DMS53 treated with DMSO at 0.1 percent for 48 hours (cell line): ENCODE measurements at regions not wholly inside any gene's neighbourhood (a gene's known extent, or its start where the extent isn't known, plus 50 kb on each side); places are given as distances from the start of the nearest gene placed in this dataset.

ENCODE experiments used
- DNase-seq: peaks from one replicate; lab custom pipeline; 2025; ENCODE audit not compliant: unreplicated experiment; lab: John Stamatoyannopoulos, UW

DNA sequence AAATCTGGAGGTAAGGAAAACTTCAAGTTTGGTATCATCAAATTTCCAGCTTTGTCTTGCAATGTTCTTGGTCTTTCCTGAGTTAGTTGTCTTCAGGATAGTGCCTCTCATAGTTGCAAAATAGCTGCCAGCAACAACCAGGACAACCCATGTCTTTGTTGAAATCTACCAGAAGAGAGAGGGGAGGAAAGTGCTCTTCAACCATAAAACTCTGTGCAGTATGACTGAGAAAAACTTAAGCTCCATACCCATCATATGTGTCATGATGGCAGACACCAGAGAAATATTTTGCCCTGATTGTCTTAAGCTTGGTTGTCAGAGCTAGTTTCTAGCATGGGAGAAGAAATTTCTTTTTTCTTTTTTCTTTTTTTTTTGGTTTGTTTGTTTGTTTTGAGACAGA is 103.3 kb downstream of the SPRY2 start:
- no peak for DNase-seq

DNA sequence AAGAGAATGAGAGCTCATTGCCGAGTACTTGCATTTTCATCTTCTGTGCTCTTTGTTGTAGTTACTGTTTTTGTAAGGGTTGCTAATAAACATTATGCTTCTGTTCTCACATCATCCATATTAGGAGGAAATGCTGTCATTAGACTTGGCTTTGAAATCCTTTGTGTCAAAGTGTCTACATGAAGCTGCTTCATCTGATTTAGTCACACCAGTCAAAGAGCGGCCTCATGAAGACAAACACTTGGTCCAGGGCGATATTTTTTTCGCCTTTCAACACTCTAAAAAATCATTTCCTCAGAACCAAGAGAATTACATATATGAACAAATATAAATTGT is 105.0 kb downstream of the SPRY2 start:
- DNase-seq = no peak

DNA sequence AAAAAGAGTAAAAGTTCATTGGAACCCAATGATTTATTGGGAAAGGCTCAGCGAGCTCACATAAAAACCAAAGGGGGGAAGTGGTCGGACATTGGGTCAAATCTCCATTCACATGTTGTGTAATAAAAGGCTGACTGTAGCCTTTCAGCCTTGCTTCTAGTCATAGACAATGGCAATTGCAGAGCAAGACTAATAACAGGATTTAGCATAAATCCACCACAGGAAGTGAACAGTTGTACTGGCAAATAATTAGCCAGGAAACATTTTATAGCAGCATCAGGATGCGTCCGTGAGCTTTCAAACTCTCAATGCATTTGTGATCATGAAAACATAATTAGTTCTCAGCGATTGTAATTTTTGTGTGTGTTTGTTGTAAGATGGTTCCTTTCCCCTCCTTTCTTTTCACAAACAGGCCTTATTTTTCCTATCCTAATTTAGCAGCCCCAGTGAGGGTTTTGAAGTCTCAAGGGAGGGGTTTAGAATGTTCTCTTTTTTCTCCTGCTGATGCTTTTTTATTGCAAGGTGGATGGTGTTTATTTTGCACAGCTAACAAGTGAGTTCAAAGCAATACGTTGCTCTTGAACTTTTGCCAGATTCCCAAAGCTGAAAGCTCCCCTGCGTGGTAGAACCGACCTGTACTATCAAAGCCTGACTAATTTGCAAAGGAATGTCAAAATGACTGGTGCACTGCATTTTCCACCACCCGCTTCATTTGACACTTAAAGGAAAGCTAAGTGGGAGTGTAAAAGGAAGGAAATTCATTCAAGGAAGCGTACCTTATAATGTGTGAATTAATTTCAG is 105.6 kb downstream of the SPRY2 start:
- DNase-seq = no peak

DNA sequence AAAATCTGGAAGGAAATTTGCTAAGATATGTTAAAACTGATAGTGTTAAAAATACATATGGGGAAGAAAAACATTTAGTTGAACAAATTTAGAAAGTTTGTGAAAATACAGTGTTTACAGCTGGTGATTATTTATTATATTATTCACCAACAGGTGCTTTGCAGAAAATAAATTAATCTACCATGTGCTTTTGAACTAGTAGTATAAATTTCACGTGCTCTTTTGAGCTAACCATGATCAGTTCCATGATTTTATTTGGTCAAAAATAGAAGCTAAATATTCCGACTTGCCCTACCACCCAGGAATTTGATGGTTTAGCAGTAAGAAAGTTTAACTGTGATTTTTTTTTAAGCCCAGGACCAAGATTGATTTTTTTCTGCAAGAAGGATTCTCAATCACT is 113.3 kb downstream of the SPRY2 start:
- DNase-seq = no peak

- DNase-seq = no peak
Measured at GRCh38 chr13:80226645-80227044, 114.3 kb downstream of the SPRY2 start.

DNA sequence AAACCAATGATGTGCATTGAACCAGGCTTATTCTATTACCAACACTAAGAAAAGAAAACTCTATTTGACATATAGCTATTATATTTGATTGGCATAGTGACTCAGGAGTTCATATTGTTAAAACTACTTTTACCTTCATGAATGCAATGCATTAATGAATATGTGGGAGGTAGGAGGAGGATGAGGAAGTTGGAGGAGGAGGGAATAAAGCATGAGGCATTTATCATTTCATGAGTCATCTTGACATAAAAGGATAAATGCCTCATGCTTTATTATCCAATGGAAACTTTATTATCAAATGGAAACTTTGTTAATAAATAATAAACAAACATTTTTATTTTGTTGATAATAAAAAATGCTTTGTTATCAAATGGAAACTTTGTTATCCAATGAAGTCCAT is 116.5 kb downstream of the SPRY2 start:
- no peak for DNase-seq

DNA sequence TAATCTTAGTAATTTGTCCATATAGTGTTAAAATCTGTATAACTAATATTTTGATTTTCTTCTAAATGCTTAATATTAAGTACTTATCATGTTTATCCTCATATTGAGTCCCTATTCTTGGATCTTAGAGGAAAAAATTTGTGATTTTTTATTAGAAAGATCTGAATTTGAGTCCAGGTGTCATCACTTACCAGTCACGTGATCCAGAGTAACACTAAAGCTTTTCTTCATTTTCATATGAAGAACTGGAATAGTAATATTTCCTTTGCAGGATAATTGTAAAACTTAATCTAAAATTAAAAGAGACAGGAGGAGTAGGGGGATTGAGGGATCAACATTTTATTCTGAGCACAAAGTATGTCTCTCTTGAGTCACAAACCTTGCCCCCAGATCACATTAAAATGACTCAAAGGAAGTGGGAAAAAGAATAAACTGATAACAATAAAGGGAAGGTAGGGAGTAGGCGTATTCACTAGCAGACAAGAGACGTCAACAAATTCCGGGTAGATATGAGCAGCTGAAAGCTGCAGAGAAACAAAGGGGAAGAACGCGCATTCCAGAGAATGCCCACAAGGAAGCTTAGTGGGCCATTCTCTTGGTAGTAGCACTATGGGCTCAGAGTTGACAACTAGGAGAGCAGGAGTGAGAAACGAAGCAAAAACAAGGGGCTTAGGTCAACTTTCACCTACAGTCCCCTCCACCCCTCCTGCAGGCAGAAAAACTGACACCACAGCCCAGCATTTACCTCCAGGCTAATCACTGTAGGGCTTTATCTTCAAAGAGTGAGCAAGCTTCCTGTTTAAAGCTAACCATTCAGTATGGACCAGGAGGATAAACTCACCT is 123.1 kb downstream of the SPRY2 start:
- no peak for DNase-seq

GRCh38 chr13:80215368-80215767 is 125.6 kb downstream of the SPRY2 start:
- DNase-seq = no peak

GRCh38 chr13:80214521-80214991 is 126.4 kb downstream of the SPRY2 start:
- no peak for DNase-seq

GRCh38 chr13:80214050-80214449 is 126.9 kb downstream of the SPRY2 start:
- DNase-seq = no peak

DNA sequence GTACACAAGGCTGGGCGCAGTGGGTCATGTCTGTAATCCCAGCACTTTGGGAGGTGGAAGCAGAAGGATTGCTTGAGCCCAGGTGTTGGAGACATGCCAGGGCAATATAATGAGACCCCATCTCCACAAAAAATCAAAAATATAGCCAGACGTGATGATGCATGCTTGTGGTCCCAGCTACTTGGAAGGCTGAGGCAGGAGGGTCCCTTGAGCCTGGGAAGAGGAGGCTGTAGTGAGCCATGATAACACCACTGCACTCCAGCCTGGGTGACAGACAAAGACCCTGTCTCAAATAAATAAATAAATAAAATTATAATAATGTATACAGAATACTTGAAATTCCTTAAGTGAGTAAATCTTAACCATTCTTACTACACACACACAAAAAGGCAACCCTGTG is 127.7 kb downstream of the SPRY2 start:
- no peak for DNase-seq

- DNase-seq = no peak
Measured at GRCh38 chr13:80211566-80211965, 129.4 kb downstream of the SPRY2 start.

DNA sequence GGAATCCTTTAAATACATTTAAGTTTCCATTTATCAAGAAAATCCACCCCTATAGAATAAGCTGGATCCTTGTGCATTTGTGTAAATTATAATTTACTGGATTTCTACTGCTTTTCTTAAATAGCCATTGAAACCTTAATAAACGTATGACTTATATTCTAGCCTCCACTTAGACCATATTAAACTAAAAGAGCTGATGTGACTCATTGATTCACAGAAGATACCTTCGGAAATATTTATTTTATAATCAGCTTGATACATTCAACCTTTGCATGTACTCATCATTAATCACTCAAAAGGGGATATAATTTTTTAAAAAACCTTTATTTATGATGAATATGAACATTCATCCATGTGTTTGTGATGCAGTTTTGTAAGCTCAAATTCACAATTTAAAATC is 136.3 kb downstream of the SPRY2 start:
- DNase-seq = no peak

DNA sequence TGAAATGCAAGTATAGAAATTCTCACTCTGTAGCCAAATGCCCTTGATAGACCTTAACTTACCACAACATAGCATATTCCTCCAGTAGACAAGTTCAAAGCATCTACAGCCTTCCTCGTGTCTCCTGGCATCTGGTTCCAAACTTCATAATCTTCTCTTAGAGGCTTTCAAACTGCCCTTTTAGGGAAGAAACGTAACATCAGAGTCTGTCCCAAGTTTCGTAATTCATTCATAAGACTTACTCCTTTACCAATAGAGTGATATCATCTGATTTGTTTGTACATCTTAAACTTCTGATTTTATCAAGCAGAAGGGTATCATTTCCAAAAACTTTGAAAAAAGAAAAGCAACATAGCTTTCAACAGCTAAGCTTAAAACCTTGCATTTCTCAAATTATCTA is 137.4 kb downstream of the SPRY2 start:
- DNase-seq = no peak

GRCh38 chr13:80201694-80202468 is 139.0 kb downstream of the SPRY2 start:
- no peak for DNase-seq

DNA sequence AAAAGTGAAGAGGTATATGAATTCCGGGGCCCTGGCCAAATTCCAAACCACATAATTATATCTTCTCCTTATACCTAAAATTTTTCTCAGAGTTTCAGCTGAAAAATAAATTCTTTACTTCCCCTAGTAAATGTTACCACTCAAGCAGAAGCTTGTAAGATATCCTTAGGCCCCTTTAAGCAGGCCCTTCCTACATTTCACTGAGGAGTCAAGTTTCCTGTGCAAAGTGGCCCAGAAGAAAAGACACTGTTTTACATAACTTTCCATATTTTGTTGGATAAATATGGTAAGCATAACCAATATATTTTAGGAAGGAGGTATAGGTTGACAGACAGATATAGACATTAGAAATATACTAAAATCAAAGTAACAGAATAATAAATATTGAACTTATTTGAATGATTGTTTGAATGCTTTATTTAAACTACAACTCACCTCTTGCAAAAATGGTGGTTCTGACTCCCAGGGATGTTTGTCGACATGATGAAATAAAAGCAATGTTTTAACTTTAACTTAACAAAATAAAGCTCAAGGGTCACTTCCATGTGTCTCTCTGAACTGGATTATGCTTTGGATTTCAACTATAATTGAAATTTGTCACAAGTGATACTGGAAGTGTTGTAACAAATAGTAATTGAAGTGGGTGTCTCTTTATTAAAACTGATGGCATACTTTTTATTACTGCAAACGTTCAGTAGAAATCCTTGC is 141.2 kb downstream of the SPRY2 start:
- DNase-seq = no peak

DNA sequence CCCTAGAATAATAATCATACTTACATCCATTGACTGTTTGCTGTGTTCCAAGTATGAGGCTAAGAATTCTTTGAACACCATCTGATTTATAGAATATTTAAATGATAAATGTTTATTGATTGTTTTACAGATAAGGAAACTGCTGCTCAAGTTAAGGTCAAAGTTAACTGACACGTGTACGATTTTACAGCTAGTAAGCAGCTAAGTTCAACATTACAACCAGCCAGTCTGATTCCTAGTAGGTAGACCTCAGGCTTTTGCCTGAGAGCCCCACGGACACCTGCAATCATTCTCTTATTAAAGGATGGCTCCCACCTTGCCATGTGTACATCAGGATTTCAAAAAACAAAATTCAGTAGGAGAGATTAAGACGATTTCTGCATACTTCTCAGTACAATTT is 141.9 kb downstream of the SPRY2 start:
- no peak for DNase-seq

- no peak for DNase-seq
Measured at GRCh38 chr13:80196756-80197155, 144.2 kb downstream of the SPRY2 start.

DNA sequence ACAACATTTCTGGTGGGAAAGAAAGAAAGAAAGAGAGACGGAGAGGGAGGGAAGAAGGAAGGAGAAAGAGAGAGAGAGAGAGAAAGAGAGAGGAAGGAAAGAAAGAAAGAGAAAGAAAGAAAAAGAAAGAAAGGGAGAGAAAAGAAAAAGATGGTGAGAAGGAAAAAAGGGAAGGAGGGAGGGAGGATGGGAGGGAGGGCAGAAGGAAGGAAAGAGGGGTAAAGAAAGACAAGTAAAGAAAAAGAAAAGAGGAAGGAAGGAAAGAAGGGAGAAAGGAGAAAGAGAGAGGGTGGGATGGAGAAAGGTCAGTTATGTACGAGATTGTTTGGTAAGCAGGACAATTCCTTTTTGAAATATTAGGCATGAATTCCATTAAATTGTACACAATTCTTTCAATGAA is 145.3 kb downstream of the SPRY2 start:
- DNase-seq = no peak

DNA sequence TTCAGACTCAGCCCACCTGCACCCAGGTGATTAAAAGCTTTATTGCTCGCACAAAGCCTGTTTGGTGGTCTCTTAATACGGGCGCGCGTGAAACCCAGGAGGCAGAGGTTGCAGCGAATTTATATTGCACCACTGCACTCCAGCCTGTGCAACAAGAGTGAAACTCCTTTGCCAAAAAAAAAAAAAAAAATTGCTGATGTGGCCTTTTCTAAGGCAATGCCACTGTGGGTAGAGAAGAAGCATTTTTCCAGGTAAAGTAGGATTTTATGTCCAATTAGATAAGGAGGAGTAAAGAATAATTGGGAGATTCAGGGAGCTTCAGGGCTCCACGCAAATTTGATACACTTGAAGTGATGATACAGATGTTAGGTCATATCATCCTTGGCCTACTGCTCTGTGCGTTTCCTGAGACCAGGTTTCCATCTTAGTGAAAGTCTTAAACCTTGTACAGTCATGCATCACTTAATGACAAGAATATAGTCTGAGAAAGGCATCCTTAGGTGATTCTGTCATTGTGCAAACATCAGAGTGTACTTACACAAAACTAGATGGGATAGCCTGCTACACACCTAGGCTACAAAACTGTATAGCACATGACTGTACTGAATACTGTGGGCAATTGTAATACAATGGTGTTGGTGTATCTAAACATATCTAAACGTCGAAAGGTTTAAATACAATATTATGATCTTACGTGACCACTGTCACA is 150.9 kb downstream of the SPRY2 start:
- DNase-seq = no peak
